Endothelial cell of umbilical vein (primary cell): ENCODE measurements at regions not wholly inside any gene's neighbourhood (a gene's known extent, or its start where the extent isn't known, plus 50 kb on each side); places are given as distances from the start of the nearest gene placed in this dataset.

Experiments used
- BruUV-seq: library from RNA; stranded (reverse); fragments of 400-500 nt; replicated peaks from 2 replicates; lab custom pipeline; 2021; lab: Mats Ljungman, UMichigan
- CTCF ChIA-PET: fragments of 300-600, 350-600 bp; sonication (Branson Sonifier 250); formaldehyde crosslinking; loops from one replicate; lab custom pipeline; 2021; ENCODE audit warnings: antibody characterized with exemption, inconsistent platforms; lab: Charles Lee
- POLR2A ChIA-PET: fragments of 300-600, 350-600 bp; sonication (Branson Sonifier 250); formaldehyde crosslinking; loops from one replicate; lab custom pipeline; 2021; ENCODE audit warnings: antibody characterized with exemption, inconsistent platforms; lab: Charles Lee
- DNase-seq: peaks from one replicate; pipeline ENCODE4 v3.0.0-alpha.2; 2011; ENCODE audit warnings: low read depth, low spot score
- FAIRE-seq: peaks from 2 replicates; lab custom pipeline; 2011; peaks lifted over from hg19 to GRCh38; lab: Jason Lieb, UNC
- H2AFZ ChIP-seq: 2 replicates; pipeline ENCODE4 v1.6.0; 2012; ENCODE audit warnings: low read depth, low read length, control low read depth, inconsistent platforms
- H3K27ac ChIP-seq: 2 replicates; pipeline ENCODE4 v1.5.1; 2011; ENCODE audit warnings: low read depth, mild to moderate bottlenecking, control low read depth, low read length, moderate library complexity; ENCODE audit not compliant: insufficient read depth
- H3K27me3 ChIP-seq, 2 experiments: 2 replicates each; pipeline versions ENCODE4 v1.6.0 to v1.6.1; 2011; ENCODE audit warnings: low read length in 2 of 2, mixed read lengths in 1 of 2; ENCODE audit not compliant: control insufficient read depth in 2 of 2, insufficient read depth in 2 of 2
- H3K36me3 ChIP-seq, 2 experiments: 2 replicates in 1 of 2; 3 replicates in 1 of 2; pipeline ENCODE4 v1.5.1; 2011; ENCODE audit warnings: low read length in 2 of 2, mild to moderate bottlenecking in 1 of 2, moderate library complexity in 1 of 2; ENCODE audit not compliant: control insufficient read depth in 2 of 2, insufficient read depth in 2 of 2; ENCODE audit errors: extremely low read depth in 1 of 2
- H3K4me1 ChIP-seq: 3 replicates; pipeline ENCODE4 v1.5.1; 2011; ENCODE audit warnings: mild to moderate bottlenecking, low read length; ENCODE audit not compliant: control insufficient read depth, insufficient read depth; ENCODE audit errors: extremely low read depth
- H3K4me2 ChIP-seq: 2 replicates; pipeline ENCODE4 v1.6.1; 2011; ENCODE audit warnings: low read length, control low read depth, mixed read lengths; ENCODE audit not compliant: insufficient read depth
- H3K4me3 ChIP-seq, 3 experiments: fragments of 200-600 bp in 1 of 3; sonication (generic), shearing (Covaris generic) in 1 of 3; replicated peaks in 1 of 3; 2 replicates each; pipeline ENCODE4 v1.5.1; 2011 to 2016; ENCODE audit warnings: control low read depth in 3 of 3, low read length in 3 of 3, mild to moderate bottlenecking in 2 of 3, inconsistent platforms in 1 of 3, low read depth in 1 of 3, moderate library complexity in 1 of 3; ENCODE audit not compliant: insufficient read depth in 1 of 3
- H3K79me2 ChIP-seq: 2 replicates; pipeline ENCODE4 v1.6.0; 2012; ENCODE audit warnings: low read length, inconsistent platforms; ENCODE audit not compliant: control insufficient read depth, insufficient read depth
- H3K9ac ChIP-seq: replicated peaks from 2 replicates; pipeline ENCODE3; 2011; ENCODE audit warnings: low read length, control low read depth; ENCODE audit not compliant: insufficient read depth; ENCODE audit errors: extremely low read depth
- H3K9me1 ChIP-seq: replicated peaks from 3 replicates; pipeline ENCODE4 v1.6.0; 2011; ENCODE audit warnings: mild to moderate bottlenecking, low read length; ENCODE audit not compliant: control insufficient read depth, insufficient read depth; ENCODE audit errors: extremely low read depth
- H3K9me3 ChIP-seq: replicated peaks from 2 replicates; pipeline ENCODE4 v1.5.1; 2012; ENCODE audit warnings: low read length, inconsistent platforms; ENCODE audit not compliant: control insufficient read depth, insufficient read depth
- H4K20me1 ChIP-seq: replicated peaks from 2 replicates; pipeline ENCODE3; 2011; ENCODE audit warnings: mild to moderate bottlenecking, low read length; ENCODE audit not compliant: control insufficient read depth, insufficient read depth; ENCODE audit errors: extremely low read depth
- CTCF ChIP-seq, 2 donors: IDR thresholded peaks; 1 replicate in 1 of 2; 2 replicates in 1 of 2; pipeline ENCODE4 v1.5.1; 2011; ENCODE audit warnings: low read length in 2 of 2, mild to moderate bottlenecking in 2 of 2, moderate library complexity in 2 of 2, control low read depth in 1 of 2, inconsistent platforms in 1 of 2, low read depth in 1 of 2; ENCODE audit not compliant: insufficient read depth in 1 of 2; ENCODE audit errors: extremely low read depth in 1 of 2
- EZH2 ChIP-seq: IDR thresholded peaks from 2 replicates; pipeline ENCODE4 v1.6.1; 2012; ENCODE audit warnings: borderline replicate concordance, low read depth, mild to moderate bottlenecking, moderate library complexity, low read length, inconsistent platforms; ENCODE audit not compliant: severe bottlenecking
- FOS ChIP-seq: IDR thresholded peaks from 2 replicates; pipeline ENCODE4 v1.6.1; 2011; ENCODE audit warnings: mild to moderate bottlenecking, low read length, moderate library complexity, borderline replicate concordance; ENCODE audit not compliant: insufficient read depth
- GATA2 ChIP-seq: IDR thresholded peaks from 2 replicates; pipeline ENCODE4 v1.7.0; 2011; ENCODE audit warnings: low read depth, mild to moderate bottlenecking, moderate library complexity, mixed read lengths, low read length; ENCODE audit not compliant: insufficient read length, insufficient read depth
- JUN ChIP-seq: IDR thresholded peaks from 2 replicates; pipeline ENCODE4 v1.6.1; 2011; ENCODE audit warnings: borderline replicate concordance, low read depth; ENCODE audit not compliant: insufficient read length, insufficient read depth
- MAX ChIP-seq: IDR thresholded peaks from 2 replicates; pipeline ENCODE4 v1.6.1; 2011; ENCODE audit not compliant: insufficient read depth, insufficient read length
- MYC ChIP-seq: IDR thresholded peaks from one replicate; pipeline ENCODE4 v1.6.1; 2011; ENCODE audit warnings: mild to moderate bottlenecking, low read depth, low read length
- POLR2A ChIP-seq: IDR thresholded peaks from 2 replicates; pipeline ENCODE4 v1.6.1; 2012; ENCODE audit warnings: low read depth, mild to moderate bottlenecking, control low read depth, low read length
- POLR2AphosphoS5 ChIP-seq: IDR thresholded peaks from 2 replicates; pipeline ENCODE4 v1.6.1; 2012; ENCODE audit warnings: low read depth, mild to moderate bottlenecking, control low read depth, low read length, moderate library complexity; ENCODE audit not compliant: insufficient read depth
- dilution Hi-C: fragments of 300-500 bp; cut with MboI; formaldehyde crosslinking; loops from one replicate; pipeline ENCODE4 v1.15.0; 2019; ENCODE audit warnings: low sequenced_read_pairs; ENCODE audit not compliant: extremely low pct_ligation_motif_present
- intact Hi-C: fragments of 100-400 bp; cut with micrococcal nuclease; formaldehyde crosslinking; loops from one replicate; pipeline ENCODE4 v1.10.0; 2022

- Histone ChIP-seq H3K79me2 (no peaks in the 10 kb centered on the region), H3K27me3 (no peaks in the 10 kb centered on the region), H3K4me3 (no peak overlapping the region), H3K9ac (no peak overlapping the region), H3K9me1 (no peaks in the 10 kb centered on the region), H3K4me1 (no peaks in the 10 kb centered on the region), H2AFZ (no peak overlapping the region), H3K36me3 (no peaks in the 10 kb centered on the region), H3K4me2 (no peak overlapping the region), H4K20me1 (no peaks in the 10 kb centered on the region), H3K27ac (no peak overlapping the region), H3K9me3 (no peaks in the 10 kb centered on the region)
- BruUV-seq, result no TSS peak
- FAIRE-seq (no peak), DNase-seq (no peak)
- ChIA-PET CTCF (no interaction called here), POLR2A (no interaction called here)
- intact Hi-C loops (no loop called here), dilution Hi-C loops (no loop called here)
- TF ChIP-seq MAX (no peak), MYC (no peak), JUN (no peak), CTCF (IDR thresholded peaks at IDR 0.05; ENCODE audit: extremely low read depth in 1 of 2, insufficient read depth in 1 of 2, low read depth in 1 of 2, low read length in 2 of 2) (no peak), EZH2 (no peak), POLR2AphosphoS5 (no peak), POLR2A (no peak), GATA2 (no peak), FOS (no peak)
Measured at GRCh38 chr11:70810133-70810532, 411.8 kb downstream of the CTTN start.
